ENCODE measurements at regions not wholly inside any gene's neighbourhood (a gene's known extent, or its start where the extent isn't known, plus 50 kb on each side); places are given as distances from the start of the nearest gene placed in this dataset.

DNA sequence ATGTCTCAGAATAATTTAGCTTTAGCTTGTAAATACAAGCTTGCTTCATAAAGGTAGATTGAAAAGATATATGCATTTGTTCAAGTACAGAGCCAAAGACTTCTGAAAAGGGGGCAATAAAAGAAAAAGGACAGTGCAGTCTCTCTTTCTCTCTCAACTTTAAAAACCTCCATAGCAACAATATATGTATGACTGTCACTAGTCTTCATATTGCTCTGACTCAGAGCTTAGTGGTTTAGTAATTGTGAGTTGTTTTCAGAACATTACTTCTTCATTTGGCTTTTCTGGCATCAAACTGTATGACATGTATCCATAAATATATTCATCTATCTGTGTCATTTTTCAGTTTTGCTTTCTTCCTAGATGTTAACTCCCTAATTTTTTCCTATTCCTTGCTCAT lies 194.6 kb upstream of the KIF2A start:
- H3K4me3 ChIP-seq (ENCODE audit: low read depth, low read length): no peak overlapping the region
- TF ChIP-seq, protein P1, sequence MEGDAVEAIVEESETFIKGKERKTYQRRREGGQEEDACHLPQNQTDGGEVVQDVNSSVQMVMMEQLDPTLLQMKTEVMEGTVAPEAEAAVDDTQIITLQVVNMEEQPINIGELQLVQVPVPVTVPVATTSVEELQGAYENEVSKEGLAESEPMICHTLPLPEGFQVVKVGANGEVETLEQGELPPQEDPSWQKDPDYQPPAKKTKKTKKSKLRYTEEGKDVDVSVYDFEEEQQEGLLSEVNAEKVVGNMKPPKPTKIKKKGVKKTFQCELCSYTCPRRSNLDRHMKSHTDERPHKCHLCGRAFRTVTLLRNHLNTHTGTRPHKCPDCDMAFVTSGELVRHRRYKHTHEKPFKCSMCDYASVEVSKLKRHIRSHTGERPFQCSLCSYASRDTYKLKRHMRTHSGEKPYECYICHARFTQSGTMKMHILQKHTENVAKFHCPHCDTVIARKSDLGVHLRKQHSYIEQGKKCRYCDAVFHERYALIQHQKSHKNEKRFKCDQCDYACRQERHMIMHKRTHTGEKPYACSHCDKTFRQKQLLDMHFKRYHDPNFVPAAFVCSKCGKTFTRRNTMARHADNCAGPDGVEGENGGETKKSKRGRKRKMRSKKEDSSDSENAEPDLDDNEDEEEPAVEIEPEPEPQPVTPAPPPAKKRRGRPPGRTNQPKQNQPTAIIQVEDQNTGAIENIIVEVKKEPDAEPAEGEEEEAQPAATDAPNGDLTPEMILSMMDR (IDR thresholded peaks at IDR 0.05; ENCODE audit: insufficient read depth, low read length): no peak
- DNase-seq (ENCODE audit: low read depth): no peak

DNA sequence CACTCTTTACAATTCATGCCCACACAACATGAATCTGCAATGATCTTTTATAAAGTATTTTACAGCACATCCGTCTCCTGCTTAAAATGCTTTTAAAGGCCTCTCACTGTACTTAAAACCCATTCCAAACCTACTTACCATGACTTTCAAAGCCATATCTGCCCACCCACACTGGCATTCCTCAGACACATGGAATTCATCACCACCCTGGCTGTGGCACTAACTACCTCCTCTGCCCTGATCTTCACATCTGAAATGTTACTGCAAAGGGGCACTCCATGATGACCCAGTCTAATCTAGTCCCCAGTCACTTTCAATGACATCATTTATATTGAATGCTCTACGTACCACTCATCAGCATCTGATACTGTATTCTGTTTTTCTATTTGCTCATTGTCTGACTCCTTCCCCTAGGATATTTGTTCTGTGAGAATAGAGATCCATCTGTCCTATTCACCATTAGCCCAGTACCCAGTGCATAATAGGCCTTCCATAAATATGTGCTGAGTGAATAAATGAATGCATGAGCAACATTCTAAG lies 193.2 kb upstream of the KIF2A start:
- TF ChIP-seq, protein P1 (IDR thresholded peaks at IDR 0.05; ENCODE audit: insufficient read depth, low read length): no peak
- no peak for DNase-seq (ENCODE audit: low read depth)
- no peak overlapping the region for H3K4me3 ChIP-seq (ENCODE audit: low read depth, low read length)

DNA sequence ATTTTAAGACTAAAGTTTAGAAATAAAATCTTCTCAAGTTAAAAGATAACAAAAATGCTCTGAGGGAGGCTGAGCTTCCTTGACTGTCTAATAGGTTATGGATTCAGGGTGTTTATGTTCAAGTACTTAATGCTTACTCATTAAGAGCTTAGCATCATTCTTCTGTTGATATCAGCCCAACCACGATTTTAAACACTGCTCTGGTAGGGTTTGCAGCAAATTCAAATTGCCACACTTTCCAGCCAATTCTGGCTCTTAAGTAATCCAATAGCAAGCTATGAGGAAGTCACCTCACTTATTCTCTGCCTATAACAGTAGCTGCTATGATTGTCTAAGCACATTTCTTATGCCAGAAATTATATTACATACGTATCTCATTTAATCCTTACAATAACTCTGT lies 191.0 kb upstream of the KIF2A start:
- DNase-seq (ENCODE audit: low read depth): no peak

DNA sequence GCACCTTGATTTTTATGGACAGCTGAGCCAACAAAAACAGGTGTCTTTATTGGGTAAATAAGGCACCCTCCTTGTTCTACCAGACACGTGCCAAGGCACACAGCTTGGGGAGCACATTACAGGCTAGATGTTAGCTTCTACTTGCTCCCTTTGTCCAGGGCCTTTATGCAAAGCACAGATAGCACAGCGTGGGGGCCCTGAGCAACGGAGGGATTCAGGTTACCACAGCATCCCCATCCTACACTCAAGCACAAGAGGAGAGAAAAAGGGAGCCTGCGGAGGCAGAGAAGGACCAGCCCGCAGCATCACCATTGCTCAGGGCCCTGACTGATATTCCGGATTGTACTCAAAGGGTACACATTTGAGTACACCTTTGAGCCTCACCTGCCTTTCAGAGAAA lies 181.7 kb upstream of the KIF2A start:
- no peak overlapping the region for H3K4me3 ChIP-seq (ENCODE audit: low read depth, low read length)
- no peak for DNase-seq (ENCODE audit: low read depth)
- TF ChIP-seq, protein P1 (IDR thresholded peaks at IDR 0.05; ENCODE audit: insufficient read depth, low read length): no peak

More for the DNA sequence above, 191.0 kb upstream of the KIF2A start:
- H3K4me3 ChIP-seq (ENCODE audit: low read depth, low read length): no peak overlapping the region
- TF ChIP-seq, protein P1 (IDR thresholded peaks at IDR 0.05; ENCODE audit: insufficient read depth, low read length): no peak

DNA sequence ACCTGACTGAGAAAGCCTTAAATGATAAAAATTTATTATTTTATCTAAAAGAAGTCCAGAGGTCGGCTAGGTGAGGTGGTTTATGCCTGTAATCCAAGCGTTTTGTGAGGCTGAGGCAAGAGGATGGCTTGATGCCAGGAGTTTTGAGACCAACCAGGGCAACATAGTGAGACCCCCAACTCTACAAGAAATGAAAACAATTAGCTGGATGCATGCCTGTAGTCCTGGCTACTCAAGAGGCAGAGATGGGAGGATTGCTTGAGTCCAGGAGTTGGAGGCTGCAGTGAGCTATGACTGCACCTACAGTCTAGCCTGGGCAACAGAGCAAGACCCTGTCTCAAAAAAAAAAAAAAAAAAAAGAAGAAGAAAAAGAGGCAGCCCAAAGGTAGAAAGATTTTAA lies 179.9 kb upstream of the KIF2A start:
- H3K4me3 ChIP-seq (ENCODE audit: low read depth, low read length): no peak overlapping the region
- DNase-seq (ENCODE audit: low read depth): no peak
- TF ChIP-seq, protein P1 (IDR thresholded peaks at IDR 0.05; ENCODE audit: insufficient read depth, low read length): no peak

DNA sequence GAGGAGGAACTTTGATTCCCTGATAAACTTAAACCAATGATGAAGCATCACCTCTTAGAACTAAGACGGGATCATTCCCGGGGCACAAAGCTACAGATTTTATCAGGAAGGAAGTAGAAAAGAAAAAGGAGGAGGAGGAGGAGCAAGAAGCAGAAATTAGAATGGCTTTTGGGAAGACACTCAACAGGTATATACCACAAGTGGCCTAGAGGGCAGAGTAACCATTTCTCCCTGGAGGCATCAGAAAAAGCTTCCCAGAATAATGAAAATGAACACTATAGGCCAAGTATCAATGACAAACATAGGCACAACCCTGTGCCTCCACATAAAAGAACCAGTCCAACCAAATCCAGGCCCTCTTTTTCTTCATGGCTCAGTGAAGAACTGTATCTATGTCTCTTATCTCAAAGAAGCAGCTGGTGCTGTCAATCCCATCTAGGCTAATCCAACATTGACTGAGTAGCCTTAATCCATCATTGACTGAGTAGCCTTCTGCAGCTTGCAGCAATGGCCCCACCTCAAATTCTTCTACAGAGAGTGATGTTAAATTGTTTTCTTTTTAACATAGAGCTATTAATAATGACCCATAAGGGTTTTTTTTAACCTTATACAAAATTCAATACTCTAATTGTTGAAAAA lies 178.8 kb upstream of the KIF2A start:
- no peak for DNase-seq (ENCODE audit: low read depth)
- H3K4me3 ChIP-seq (ENCODE audit: low read depth, low read length): no peak overlapping the region
- TF ChIP-seq, protein P1 (IDR thresholded peaks at IDR 0.05; ENCODE audit: insufficient read depth, low read length): no peak

DNA sequence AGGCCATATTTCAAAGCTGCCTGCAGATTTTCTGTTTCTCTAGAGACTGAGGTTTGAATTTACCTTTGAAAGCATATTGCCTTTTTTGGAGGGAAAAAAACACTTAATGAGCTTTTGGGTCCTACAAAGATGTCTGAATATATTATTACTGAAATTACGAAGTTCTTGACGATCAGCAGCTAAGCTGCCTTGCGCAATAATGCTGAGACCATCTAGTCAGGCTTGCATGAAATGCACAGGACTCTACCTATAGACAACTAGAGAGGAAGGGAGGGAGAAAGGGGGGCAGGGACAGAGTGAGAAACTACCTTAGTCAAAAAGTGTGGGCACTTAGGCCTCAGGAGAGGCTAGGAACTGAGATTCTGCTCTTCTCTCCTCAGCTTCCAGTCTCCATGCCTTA lies 175.9 kb upstream of the KIF2A start:
- H3K4me3 ChIP-seq (ENCODE audit: low read depth, low read length): no peak overlapping the region
- DNase-seq (ENCODE audit: low read depth): no peak
- TF ChIP-seq, protein P1 (IDR thresholded peaks at IDR 0.05; ENCODE audit: insufficient read depth, low read length): no peak

Measured in fibroblast of the aortic adventitia (primary cell).